Fibroblast of skin of scalp (primary cell): ENCODE measurements at regions not wholly inside any gene's neighbourhood (a gene's known extent, or its start where the extent isn't known, plus 50 kb on each side); places are given as distances from the start of the nearest gene placed in this dataset.
"Not testable (repeated sequence)": the region's sequence is repeated elsewhere in the genome, so short reads cannot be mapped to it uniquely, and the experiment has no call there.

Source experiments
- DNase-seq: peaks from one replicate; pipeline ENCODE4 v3.0.0-alpha.2; 2013

- peak; percentile 39 for DNase-seq
Measured at GRCh38 chr11:38547462-38547861, 1949.4 kb upstream of the RAG2 start.

DNA sequence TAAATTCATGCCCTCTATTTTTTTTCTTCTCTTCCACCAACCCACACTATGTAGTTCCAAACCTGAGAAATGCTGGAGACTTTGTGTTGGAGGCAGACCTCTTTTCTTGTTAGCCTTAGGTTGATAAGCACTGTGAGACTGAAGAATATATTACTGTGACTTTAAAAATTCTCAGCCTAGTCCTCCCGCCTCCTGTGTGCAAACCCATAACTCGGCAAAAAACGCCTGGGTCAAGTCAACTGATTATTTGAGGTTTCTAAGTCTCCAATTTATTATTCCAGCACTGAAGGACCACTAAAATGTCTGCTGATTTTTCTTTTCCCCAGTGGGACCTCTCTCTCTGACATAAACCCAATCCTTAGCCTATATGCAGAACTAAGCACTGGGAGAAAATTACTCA lies 1946.0 kb upstream of the RAG2 start:
- peak; percentile 70 for DNase-seq

DNA sequence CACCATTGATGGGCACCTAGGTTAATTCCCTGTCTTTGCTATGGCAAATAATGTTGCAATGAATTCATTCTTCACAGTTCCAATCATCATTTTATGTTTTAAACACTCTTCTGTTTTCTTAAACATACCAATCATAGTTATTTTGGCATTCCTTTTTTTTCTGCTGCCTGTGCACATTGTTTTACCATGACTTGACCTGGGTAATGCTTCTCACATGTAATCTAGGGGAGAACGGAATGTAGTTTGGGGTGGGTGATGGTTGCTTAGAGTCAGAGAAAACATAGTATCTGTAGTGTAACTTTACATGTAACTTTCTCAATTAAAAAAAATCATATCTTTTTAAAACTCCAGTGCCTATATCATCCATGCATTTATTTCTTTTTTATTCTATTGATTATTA lies 1945.3 kb upstream of the RAG2 start:
- DNase-seq = peak; percentile 92

- no peak for DNase-seq
Measured at GRCh38 chr11:38538866-38539680, 1941.0 kb upstream of the RAG2 start.

DNA sequence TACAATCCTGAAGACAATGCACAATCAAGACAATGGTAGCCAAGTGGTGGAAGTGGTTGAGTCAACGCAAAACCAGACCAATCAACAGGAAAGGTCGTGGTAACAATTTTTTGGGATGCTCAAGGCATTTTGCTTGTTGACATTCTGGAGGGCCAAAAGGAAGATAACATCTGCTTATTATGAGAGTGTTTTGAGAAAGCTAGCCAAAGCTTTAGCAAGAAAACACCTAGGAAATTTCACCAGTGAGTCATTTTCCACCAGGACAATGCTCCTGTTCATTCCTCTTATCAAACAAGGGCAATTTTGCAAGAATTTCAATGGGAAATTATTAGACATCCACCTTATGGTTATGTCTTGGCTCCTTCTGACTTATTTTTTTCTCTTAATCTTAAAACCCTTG lies 1932.2 kb upstream of the RAG2 start:
- DNase-seq = no peak

DNA sequence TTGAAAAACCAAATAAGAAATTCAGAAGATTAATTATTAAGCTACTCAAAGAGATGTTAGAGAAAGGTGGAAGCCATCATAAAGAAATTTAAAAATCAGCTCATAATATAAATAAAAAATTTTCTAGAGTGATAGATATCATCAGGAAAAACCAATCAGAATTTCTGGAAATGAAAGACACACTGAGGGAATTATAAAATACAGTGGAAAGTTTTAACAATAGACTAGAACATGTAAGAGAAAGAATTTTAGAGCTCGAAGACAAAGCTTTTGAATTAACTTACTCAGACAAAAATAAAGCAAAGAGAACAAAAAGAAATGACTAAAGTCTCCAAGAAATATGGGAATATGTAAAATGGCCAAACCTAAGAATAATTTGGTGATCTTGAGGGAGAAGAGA lies 1926.9 kb upstream of the RAG2 start:
- DNase-seq = no peak

DNA sequence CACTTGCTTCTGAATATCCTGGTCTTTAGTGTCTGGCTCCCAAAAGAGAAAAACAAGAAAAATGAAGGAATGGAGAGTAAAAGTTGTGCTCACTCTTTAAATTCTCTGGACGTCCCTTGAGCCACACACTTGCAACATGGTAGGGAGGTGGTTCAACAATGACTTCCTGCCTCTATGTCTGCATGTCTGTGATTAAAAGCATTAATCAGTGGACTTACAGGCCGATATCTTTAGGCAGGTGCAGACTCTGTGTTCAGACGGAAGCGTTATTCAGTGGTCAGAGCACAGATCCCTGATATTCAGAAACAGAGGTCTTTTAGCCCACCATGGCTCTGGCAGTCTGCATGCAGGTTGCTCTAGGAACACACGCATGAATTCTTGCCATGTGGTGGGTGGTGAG lies 1920.0 kb upstream of the RAG2 start:
- no peak for DNase-seq

- not testable (repeated sequence) for DNase-seq
Measured at GRCh38 chr11:38512830-38513229, 1914.8 kb upstream of the RAG2 start.

- DNase-seq = no peak
Measured at GRCh38 chr11:38510041-38510440, 1912.0 kb upstream of the RAG2 start.

- no peak for DNase-seq
Measured at GRCh38 chr11:38503876-38504275, 1905.8 kb upstream of the RAG2 start.

DNA sequence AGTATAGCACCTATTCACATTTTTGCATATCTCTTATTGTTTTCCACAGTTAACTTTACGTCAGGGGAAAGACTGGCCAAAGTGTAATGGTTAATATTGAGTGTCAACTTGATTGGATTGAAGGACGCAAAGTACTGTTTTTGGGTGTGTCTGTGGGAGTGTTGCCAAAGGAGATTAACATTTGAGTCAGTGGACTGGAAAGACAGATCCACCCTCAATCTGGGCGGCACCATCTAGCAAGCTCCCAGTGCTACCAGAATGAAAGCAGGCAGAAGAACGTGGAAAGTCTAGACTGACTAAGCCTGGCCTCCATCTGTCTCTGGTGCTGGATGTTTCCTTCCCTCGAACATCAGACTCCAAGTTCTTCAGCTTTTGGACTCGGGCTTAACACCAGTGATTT lies 1900.7 kb upstream of the RAG2 start:
- no peak for DNase-seq

GRCh38 chr11:38491986-38492385 lies 1894.0 kb upstream of the RAG2 start:
- DNase-seq = no peak

GRCh38 chr11:38481391-38481790 lies 1883.4 kb upstream of the RAG2 start:
- no peak for DNase-seq

DNA sequence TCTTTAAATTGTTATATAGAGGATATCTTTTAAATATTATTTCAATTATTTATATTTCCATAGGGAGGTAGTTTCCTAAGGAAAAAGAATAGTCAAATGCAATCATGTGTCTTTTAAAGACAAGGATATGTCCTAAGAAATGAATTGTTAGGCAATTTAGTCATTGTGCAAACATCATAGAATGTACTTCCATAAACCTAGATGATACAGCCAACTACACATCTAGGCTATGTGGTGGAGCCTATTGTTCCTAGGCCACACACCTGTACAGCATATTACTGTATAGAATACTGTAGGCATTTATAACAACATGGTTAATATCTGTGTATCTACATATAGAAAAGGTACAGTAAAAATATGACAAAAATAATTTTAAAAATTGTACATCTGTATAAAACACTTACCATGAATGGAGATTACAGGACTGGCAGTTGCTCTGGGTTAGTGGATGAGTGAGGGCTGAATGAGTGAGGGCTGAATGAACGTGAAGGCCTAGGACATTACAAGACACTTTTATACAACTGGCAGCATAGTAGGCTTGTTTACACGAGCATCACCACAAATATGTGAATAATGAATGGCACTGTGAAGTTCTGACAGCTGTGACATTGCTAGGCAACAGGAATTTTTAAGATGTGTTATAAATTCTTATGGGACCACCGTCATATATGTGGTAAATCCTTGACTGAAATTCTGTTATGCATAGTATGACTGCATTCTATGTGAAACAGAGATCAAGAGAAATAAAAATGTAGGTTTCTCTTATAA lies 1879.0 kb upstream of the RAG2 start:
- peak; percentile 68 for DNase-seq

DNA sequence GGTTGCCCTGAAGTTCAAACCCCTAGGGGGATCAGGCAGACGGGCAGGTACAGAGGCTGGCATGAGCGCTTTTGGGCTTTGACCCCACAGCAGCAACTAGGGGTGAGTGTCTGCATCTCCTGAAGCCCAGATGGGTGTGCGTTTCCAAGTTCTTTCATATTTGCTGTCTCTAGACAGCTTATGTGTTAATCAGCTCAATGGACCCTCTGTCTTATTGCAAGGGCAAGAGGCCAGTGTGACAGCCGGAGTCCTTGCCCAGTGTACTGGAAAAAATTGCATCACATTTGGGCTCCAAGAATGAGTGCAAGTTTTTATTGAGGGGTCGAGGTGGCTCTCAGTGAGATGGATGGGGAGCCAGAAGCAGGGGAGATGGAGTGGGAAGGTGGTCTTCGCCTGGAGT lies 1863.7 kb upstream of the RAG2 start:
- no peak for DNase-seq

GRCh38 chr11:38460896-38461295 lies 1862.9 kb upstream of the RAG2 start:
- DNase-seq = peak; percentile 97

- DNase-seq = peak; percentile 80
Measured at GRCh38 chr11:38460429-38460828, 1862.4 kb upstream of the RAG2 start.

- DNase-seq = peak; percentile 6
Measured at GRCh38 chr11:38456371-38456770, 1858.3 kb upstream of the RAG2 start.

- DNase-seq = peak; percentile 26
Measured at GRCh38 chr11:38448284-38448683, 1850.2 kb upstream of the RAG2 start.

DNA sequence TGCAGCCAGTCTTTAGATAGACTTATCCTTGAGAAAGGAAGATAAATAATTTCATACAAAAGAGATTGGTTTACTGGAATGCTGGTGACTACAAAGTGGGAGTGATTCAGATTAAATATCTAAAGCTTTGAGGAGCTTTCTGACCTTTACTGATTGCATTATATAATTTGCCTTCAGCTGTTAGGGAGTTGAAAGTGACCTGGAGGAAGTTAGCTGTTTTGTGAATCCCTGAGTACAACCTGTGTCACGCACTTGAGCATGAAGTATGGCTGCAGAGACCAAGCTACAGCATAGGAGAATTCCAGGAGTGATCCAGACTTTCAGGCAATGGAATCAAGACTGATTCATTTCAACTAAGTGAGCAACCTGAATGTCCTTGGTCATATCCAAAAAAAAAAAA lies 1848.3 kb upstream of the RAG2 start:
- no peak for DNase-seq

GRCh38 chr11:38438091-38438490 lies 1840.1 kb upstream of the RAG2 start:
- peak; percentile 4 for DNase-seq

- DNase-seq = no peak
Measured at GRCh38 chr11:38425578-38425977, 1827.5 kb upstream of the RAG2 start.

DNA sequence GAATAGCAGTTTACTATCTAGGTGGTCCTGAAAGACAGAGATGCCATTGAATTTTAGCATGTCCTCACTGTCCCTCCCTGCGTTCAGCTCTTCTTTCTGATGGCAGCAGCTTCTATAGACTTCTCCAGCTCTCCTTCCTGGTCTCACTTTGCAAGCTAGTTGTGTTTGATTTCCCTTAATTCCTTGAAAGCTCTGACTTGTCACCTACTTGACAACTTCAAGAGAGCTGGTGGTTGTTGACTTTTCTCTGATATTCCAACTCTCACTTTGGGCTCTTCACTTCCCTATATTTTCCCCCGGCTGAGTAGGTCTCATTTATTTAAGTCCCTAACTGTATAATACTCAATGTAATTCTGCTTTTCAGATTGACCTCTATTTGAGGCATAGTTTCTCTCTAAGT lies 1825.0 kb upstream of the RAG2 start:
- DNase-seq = no peak

DNA sequence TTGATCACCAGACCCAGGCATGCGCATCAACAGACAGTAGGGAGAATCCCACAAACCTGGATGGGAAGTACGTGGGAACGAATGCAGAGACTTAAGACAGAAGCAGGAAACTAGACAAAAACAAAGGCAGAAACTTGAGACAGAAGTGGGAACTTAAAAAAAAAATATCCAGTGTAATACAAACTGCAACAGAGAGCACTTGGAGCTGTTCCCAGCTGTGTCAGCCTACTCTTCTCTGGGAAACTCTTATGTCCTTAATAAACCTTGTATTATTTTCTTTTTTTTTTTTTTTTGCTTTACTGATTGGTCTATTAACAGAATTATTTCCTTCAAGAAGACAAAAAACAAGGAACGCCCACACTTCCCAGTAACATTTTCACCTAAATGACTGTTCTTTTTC lies 1818.1 kb upstream of the RAG2 start:
- DNase-seq = no peak
